Trophoblast cell (in vitro differentiated cells and primary cell): ENCODE measurements at regions not wholly inside any gene's neighbourhood (a gene's known extent, or its start where the extent isn't known, plus 50 kb on each side); places are given as distances from the start of the nearest gene placed in this dataset.

Experiments
- DNase-seq, 2 donors: peaks; one replicate each; pipeline ENCODE4 v3.0.0-alpha.2; 2016
- H2AFZ ChIP-seq: 2 replicates; pipeline ENCODE4 v1.6.1; 2013; ENCODE audit warnings: low read length, moderate library complexity, mild to moderate bottlenecking; ENCODE audit not compliant: insufficient read depth, poor library complexity
- H2AK5ac ChIP-seq: 2 replicates; pipeline ENCODE4 v1.6.1; 2013; ENCODE audit warnings: mild to moderate bottlenecking, low read length
- H2BK120ac ChIP-seq: 2 replicates; pipeline ENCODE4 v1.6.1; 2013; ENCODE audit warnings: low read length, mild to moderate bottlenecking, moderate library complexity; ENCODE audit not compliant: insufficient read depth, poor library complexity
- H2BK12ac ChIP-seq: 2 replicates; pipeline ENCODE4 v1.6.1; 2013; ENCODE audit warnings: mild to moderate bottlenecking, low read length, moderate library complexity
- H2BK5ac ChIP-seq: 2 replicates; pipeline ENCODE4 v1.6.1; 2013; ENCODE audit warnings: low read length, low read depth, moderate library complexity, mild to moderate bottlenecking; ENCODE audit not compliant: poor library complexity
- H3K14ac ChIP-seq: 2 replicates; pipeline ENCODE4 v1.6.1; 2013; ENCODE audit warnings: mild to moderate bottlenecking, low read length
- H3K18ac ChIP-seq: 2 replicates; pipeline ENCODE4 v1.6.1; 2013; ENCODE audit warnings: mild to moderate bottlenecking, low read length
- H3K23ac ChIP-seq: 2 replicates; pipeline ENCODE4 v1.6.1; 2013; ENCODE audit warnings: low read length
- H3K27ac ChIP-seq: 2 replicates; pipeline ENCODE4 v1.5.1; 2013; ENCODE audit warnings: low read depth, mild to moderate bottlenecking, inconsistent platforms, low read length, moderate library complexity
- H3K27me3 ChIP-seq: 2 replicates; pipeline ENCODE4 v1.6.1; 2013; ENCODE audit warnings: inconsistent platforms, mild to moderate bottlenecking, low read length, moderate library complexity; ENCODE audit not compliant: insufficient read depth
- H3K36me3 ChIP-seq, 2 experiments: 1 replicate in 1 of 2; 2 replicates in 1 of 2; pipeline ENCODE4 v1.6.1; 2013; ENCODE audit warnings: low read length in 2 of 2, mild to moderate bottlenecking in 2 of 2, moderate library complexity in 1 of 2; ENCODE audit not compliant: insufficient read depth in 2 of 2, control insufficient read depth in 1 of 2
- H3K4ac ChIP-seq: 2 replicates; pipeline ENCODE4 v1.6.1; 2013; ENCODE audit warnings: low read depth, mild to moderate bottlenecking, low read length, moderate library complexity
- H3K4me1 ChIP-seq, 2 experiments: 1 replicate in 1 of 2; 2 replicates in 1 of 2; pipeline ENCODE4 v1.6.1; 2013; ENCODE audit warnings: low read length in 2 of 2, mild to moderate bottlenecking in 2 of 2, moderate library complexity in 1 of 2; ENCODE audit not compliant: insufficient read depth in 2 of 2, control insufficient read depth in 1 of 2
- H3K4me2 ChIP-seq: 2 replicates; pipeline ENCODE4 v1.6.1; 2013; ENCODE audit warnings: inconsistent platforms, mild to moderate bottlenecking, low read length, moderate library complexity
- H3K4me3 ChIP-seq: 2 replicates; pipeline ENCODE4 v1.5.1; 2013; ENCODE audit warnings: mild to moderate bottlenecking, low read depth, low read length, inconsistent platforms
- H3K79me1 ChIP-seq: one replicate; pipeline ENCODE4 v1.6.1; 2013; ENCODE audit warnings: low read length
- H3K79me2 ChIP-seq: 2 replicates; pipeline ENCODE4 v1.6.1; 2013; ENCODE audit warnings: low read length, mild to moderate bottlenecking; ENCODE audit not compliant: control insufficient read depth, insufficient read depth, poor library complexity
- H3K9ac ChIP-seq: 2 replicates; pipeline ENCODE4 v1.6.1; 2013; ENCODE audit warnings: mild to moderate bottlenecking, low read length
- H3K9me3 ChIP-seq: 2 replicates; pipeline ENCODE4 v1.6.1; 2013; ENCODE audit warnings: low read depth, mild to moderate bottlenecking, control low read depth, inconsistent platforms, low read length; ENCODE audit not compliant: insufficient read depth
- H4K12ac ChIP-seq: 2 replicates; pipeline ENCODE4 v1.6.1; 2013; ENCODE audit warnings: low read depth, mild to moderate bottlenecking, low read length, moderate library complexity
- H4K8ac ChIP-seq: 2 replicates; pipeline ENCODE4 v1.6.1; 2013; ENCODE audit warnings: low read depth, mild to moderate bottlenecking, low read length, moderate library complexity
- H4K91ac ChIP-seq: one replicate; pipeline ENCODE4 v1.6.1; 2013; ENCODE audit warnings: low read depth, mild to moderate bottlenecking, low read length, moderate library complexity
- WGBS: extraction: QIAGEN DNeasy Blood & Tissue Kit; methylation state at CpG from one replicate; pipeline ENCODE4 v1.1.7; 2013; ENCODE audit warnings: missing lambda C conversion rate; ENCODE audit not compliant: insufficient read length, insufficient coverage; ENCODE audit errors: extremely low coverage; 5-methylcytosine and 5-hydroxymethylcytosine counted together

- no peak overlapping the region for H3K4me3 ChIP-seq
- H3K79me2 ChIP-seq: no peaks in the 10 kb centered on the region
- no peak overlapping the region for H2AFZ ChIP-seq
- no peak overlapping the region for H4K12ac ChIP-seq
- H3K23ac ChIP-seq: no peak overlapping the region
- no peak overlapping the region for H2BK12ac ChIP-seq
- no peak overlapping the region for H3K18ac ChIP-seq
- H3K36me3 ChIP-seq: no peaks in the 10 kb centered on the region
- H4K91ac ChIP-seq: no peak overlapping the region
- H2AK5ac ChIP-seq: no peak overlapping the region
- H3K14ac ChIP-seq: no peak overlapping the region
- H3K4me1 ChIP-seq: no peaks in the 10 kb centered on the region
- no peak overlapping the region for H4K8ac ChIP-seq
- WGBS: no CpG with 5 or more reads among the region's 16 CpGs
- no peak overlapping the region for H2BK120ac ChIP-seq
- H3K4ac ChIP-seq: no peak overlapping the region
- H3K27ac ChIP-seq: no peak overlapping the region
- no peak for DNase-seq
- no peak overlapping the region for H3K9ac ChIP-seq
- peaks cover 33% of the 10 kb centered on the region for H3K9me3 ChIP-seq
- no peak overlapping the region for H2BK5ac ChIP-seq
- H3K79me1 ChIP-seq: no peaks in the 10 kb centered on the region
- no peaks in the 10 kb centered on the region for H3K27me3 ChIP-seq
- H3K4me2 ChIP-seq: no peak overlapping the region
These were observed 2047.4 kb downstream of the TP53TG3F start for GRCh38 chr16:35506898-35507194.

GRCh38 chr16:35510701-35511100 lies 2051.3 kb downstream of the TP53TG3F start:
- no CpG with 5 or more reads among the region's 1 CpG for WGBS
- no peak overlapping the region for H2BK5ac ChIP-seq
- H3K9me3 ChIP-seq: peaks cover 25% of the 10 kb centered on the region
- no peaks in the 10 kb centered on the region for H3K79me1 ChIP-seq
- no peak overlapping the region for H2BK12ac ChIP-seq
- no peak overlapping the region for H2AK5ac ChIP-seq
- no peak overlapping the region for H3K4me3 ChIP-seq
- H3K23ac ChIP-seq: no peak overlapping the region
- no peak overlapping the region for H4K12ac ChIP-seq
- H4K8ac ChIP-seq: no peak overlapping the region
- no peak for DNase-seq
- no peak overlapping the region for H2AFZ ChIP-seq
- no peaks in the 10 kb centered on the region for H3K27me3 ChIP-seq
- H3K4me2 ChIP-seq: no peak overlapping the region
- no peaks in the 10 kb centered on the region for H3K4me1 ChIP-seq
- H4K91ac ChIP-seq: no peak overlapping the region
- H3K4ac ChIP-seq: no peak overlapping the region
- no peak overlapping the region for H2BK120ac ChIP-seq
- no peak overlapping the region for H3K18ac ChIP-seq
- no peak overlapping the region for H3K14ac ChIP-seq
- H3K79me2 ChIP-seq: no peaks in the 10 kb centered on the region
- H3K9ac ChIP-seq: no peak overlapping the region
- H3K36me3 ChIP-seq: no peaks in the 10 kb centered on the region
- no peak overlapping the region for H3K27ac ChIP-seq

- DNase-seq: no peak
- H4K91ac ChIP-seq: no peak overlapping the region
These were observed 2057.1 kb downstream of the TP53TG3F start for GRCh38 chr16:35516551-35516950.

GRCh38 chr16:35516971-35517370 lies 2057.6 kb downstream of the TP53TG3F start:
- Histone ChIP-seq H3K4me1 (no peaks in the 10 kb centered on the region), H3K14ac (no peak overlapping the region), H3K4ac (no peak overlapping the region), H2BK12ac (no peak overlapping the region), H4K12ac (no peak overlapping the region), H3K27me3 (no peaks in the 10 kb centered on the region), H3K79me2 (no peaks in the 10 kb centered on the region), H4K8ac (no peak overlapping the region), H3K18ac (no peak overlapping the region), H3K23ac (no peak overlapping the region), H3K4me2 (no peak overlapping the region), H3K27ac (no peak overlapping the region), H3K9ac (no peak overlapping the region), H2AK5ac (no peak overlapping the region), H3K79me1 (no peaks in the 10 kb centered on the region), H2BK5ac (no peak overlapping the region), H3K4me3 (no peak overlapping the region), H4K91ac (no peak overlapping the region), H2AFZ (no peak overlapping the region), H3K9me3 (peaks cover 15% of the 10 kb centered on the region), H3K36me3 (no peaks in the 10 kb centered on the region), H2BK120ac (no peak overlapping the region)
- DNase-seq: no peak
- WGBS: no CpG with 5 or more reads among the region's 8 CpGs

More at GRCh38 chr16:35516551-35516950, 2057.1 kb downstream of the TP53TG3F start:
- H3K9me3 ChIP-seq: peaks cover 17% of the 10 kb centered on the region
- no peak overlapping the region for H4K12ac ChIP-seq
- no peak overlapping the region for H3K4ac ChIP-seq
- H2BK12ac ChIP-seq: no peak overlapping the region
- no peak overlapping the region for H3K4me2 ChIP-seq
- no peak overlapping the region for H2AK5ac ChIP-seq
- no peak overlapping the region for H2BK120ac ChIP-seq
- H3K27me3 ChIP-seq: no peaks in the 10 kb centered on the region
- H4K8ac ChIP-seq: no peak overlapping the region
- no peaks in the 10 kb centered on the region for H3K4me1 ChIP-seq
- no peak overlapping the region for H2AFZ ChIP-seq
- H3K14ac ChIP-seq: no peak overlapping the region
- H3K79me1 ChIP-seq: no peaks in the 10 kb centered on the region
- no peak overlapping the region for H3K9ac ChIP-seq
- H3K18ac ChIP-seq: no peak overlapping the region
- no peak overlapping the region for H3K4me3 ChIP-seq
- no peaks in the 10 kb centered on the region for H3K36me3 ChIP-seq
- H3K79me2 ChIP-seq: no peaks in the 10 kb centered on the region
- H3K27ac ChIP-seq: no peak overlapping the region
- no peak overlapping the region for H3K23ac ChIP-seq
- no peak overlapping the region for H2BK5ac ChIP-seq

GRCh38 chr16:35523991-35524390 lies 2064.6 kb downstream of the TP53TG3F start:
- Histone ChIP-seq H3K4me3 (no peak overlapping the region), H4K12ac (no peak overlapping the region), H2AK5ac (no peak overlapping the region), H2BK12ac (no peak overlapping the region), H4K91ac (no peak overlapping the region), H2AFZ (no peak overlapping the region), H3K18ac (no peak overlapping the region), H4K8ac (no peak overlapping the region), H3K27ac (no peak overlapping the region), H3K79me2 (no peaks in the 10 kb centered on the region), H3K9me3 (peaks cover 33% of the 10 kb centered on the region), H3K4ac (no peak overlapping the region), H3K4me1 (no peaks in the 10 kb centered on the region), H2BK120ac (no peak overlapping the region), H3K79me1 (no peaks in the 10 kb centered on the region), H3K9ac (no peak overlapping the region), H3K36me3 (no peaks in the 10 kb centered on the region), H2BK5ac (no peak overlapping the region), H3K14ac (no peak overlapping the region), H3K23ac (no peak overlapping the region), H3K27me3 (no peaks in the 10 kb centered on the region), H3K4me2 (no peak overlapping the region)
- DNase-seq: no peak
